MM.1S (cell line): ENCODE measurements at regions not wholly inside any gene's neighbourhood (a gene's known extent, or its start where the extent isn't known, plus 50 kb on each side); places are given as distances from the start of the nearest gene placed in this dataset.

Experiments used
- DNase-seq: peaks from one replicate; pipeline ENCODE4 v3.0.0-alpha.2; 2015
- H2AFZ ChIP-seq: fragments of 300-600 bp; sonication (generic); 2 replicates; pipeline ENCODE4 v1.6.0; 2016; ENCODE audit warnings: antibody characterized with exemption, low read length
- H3F3A ChIP-seq: fragments of 300-600 bp; sonication (generic); 2 replicates; pipeline ENCODE4 v1.6.1; 2016; ENCODE audit warnings: mild to moderate bottlenecking, antibody characterized with exemption, low read length, moderate library complexity, mixed read lengths; ENCODE audit not compliant: insufficient read depth
- H3K27ac ChIP-seq: fragments of 300-600 bp; sonication (generic); 2 replicates; pipeline ENCODE4 v1.5.1; 2016; ENCODE audit warnings: mild to moderate bottlenecking, low read length
- H3K27me3 ChIP-seq: fragments of 300-600 bp; sonication (generic); replicated peaks from 2 replicates; pipeline ENCODE4 v1.6.0; 2016; ENCODE audit warnings: low read length; ENCODE audit not compliant: insufficient read depth
- H3K36me3 ChIP-seq: fragments of 300-600 bp; sonication (generic); replicated peaks from 2 replicates; pipeline ENCODE4 v1.6.1; 2016; ENCODE audit warnings: mild to moderate bottlenecking, low read length, mixed read lengths; ENCODE audit not compliant: insufficient read depth
- H3K4me1 ChIP-seq: fragments of 300-600 bp; sonication (generic); 2 replicates; pipeline ENCODE4 v1.6.1; 2016; ENCODE audit warnings: low read length, mixed read lengths
- H3K4me2 ChIP-seq: fragments of 300-600 bp; sonication (generic); 2 replicates; pipeline ENCODE4 v1.6.0; 2016; ENCODE audit warnings: low read depth, low read length
- H3K4me3 ChIP-seq: fragments of 300-600 bp; sonication (generic); 2 replicates; pipeline ENCODE4 v1.5.1; 2016; ENCODE audit warnings: low read length, mixed read lengths
- H3K79me2 ChIP-seq: fragments of 300-600 bp; sonication (generic); 2 replicates; pipeline ENCODE4 v1.6.1; 2016; ENCODE audit warnings: mixed run types, low read length, mixed read lengths
- H3K9ac ChIP-seq: fragments of 300-600 bp; sonication (generic); 2 replicates; pipeline ENCODE4 v1.6.1; 2016; ENCODE audit warnings: low read length, mixed read lengths
- H3K9me2 ChIP-seq: fragments of 300-600 bp; sonication (generic); replicated peaks from 2 replicates; pipeline ENCODE4 v1.6.1; 2016; ENCODE audit warnings: mild to moderate bottlenecking, low read length, mixed read lengths; ENCODE audit not compliant: insufficient read depth
- H3K9me3 ChIP-seq: fragments of 300-600 bp; sonication (generic); replicated peaks from 2 replicates; pipeline ENCODE4 v1.6.1; 2016; ENCODE audit warnings: mild to moderate bottlenecking, low read length, mixed read lengths; ENCODE audit not compliant: insufficient read depth
- H4K20me1 ChIP-seq: fragments of 300-600 bp; sonication (generic); 2 replicates; pipeline ENCODE4 v1.6.1; 2016; ENCODE audit warnings: mild to moderate bottlenecking, low read length, moderate library complexity, mixed read lengths; ENCODE audit not compliant: insufficient read depth
- EZH2 ChIP-seq: fragments of 300-600 bp; sonication (generic); optimal IDR thresholded peaks from 2 replicates; pipeline ENCODE3; 2017; ENCODE audit warnings: low read depth, mild to moderate bottlenecking, antibody characterized with exemption, low read length, mixed read lengths
- EZH2phosphoT487 ChIP-seq: fragments of 300-600 bp; sonication (generic); IDR thresholded peaks from 2 replicates; pipeline ENCODE4 v1.6.1; 2018; ENCODE audit warnings: antibody characterized with exemption, low read length
- TF ChIP-seq, protein P1 (sequence below): fragments of 300-600 bp; sonication (generic); IDR thresholded peaks from 2 replicates; pipeline ENCODE4 v1.5.1; 2016; ENCODE audit warnings: antibody characterized with exemption, low read length, mixed read lengths

DNA sequence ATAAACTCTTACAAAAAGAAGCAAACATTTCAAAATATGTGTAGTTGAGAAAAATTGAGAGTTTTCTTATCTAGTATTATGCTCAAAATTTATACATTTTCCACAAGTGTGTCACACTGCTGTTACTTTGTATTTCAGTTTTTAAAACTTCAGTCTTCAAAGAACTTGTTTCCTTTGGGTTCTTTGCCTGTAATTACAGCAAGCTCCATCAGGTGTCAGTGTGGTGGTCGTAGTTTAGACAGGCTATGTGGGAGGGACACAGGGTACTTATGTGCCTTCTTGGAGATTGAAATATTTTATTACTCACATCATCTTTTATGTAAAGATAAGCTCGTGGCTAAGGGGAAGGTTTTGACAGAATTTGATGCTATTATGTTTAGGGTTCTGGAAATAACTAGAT is 360.5 kb downstream of the FGFR2 start:
- TF ChIP-seq EZH2phosphoT487: no peak
- TF ChIP-seq, protein P1, sequence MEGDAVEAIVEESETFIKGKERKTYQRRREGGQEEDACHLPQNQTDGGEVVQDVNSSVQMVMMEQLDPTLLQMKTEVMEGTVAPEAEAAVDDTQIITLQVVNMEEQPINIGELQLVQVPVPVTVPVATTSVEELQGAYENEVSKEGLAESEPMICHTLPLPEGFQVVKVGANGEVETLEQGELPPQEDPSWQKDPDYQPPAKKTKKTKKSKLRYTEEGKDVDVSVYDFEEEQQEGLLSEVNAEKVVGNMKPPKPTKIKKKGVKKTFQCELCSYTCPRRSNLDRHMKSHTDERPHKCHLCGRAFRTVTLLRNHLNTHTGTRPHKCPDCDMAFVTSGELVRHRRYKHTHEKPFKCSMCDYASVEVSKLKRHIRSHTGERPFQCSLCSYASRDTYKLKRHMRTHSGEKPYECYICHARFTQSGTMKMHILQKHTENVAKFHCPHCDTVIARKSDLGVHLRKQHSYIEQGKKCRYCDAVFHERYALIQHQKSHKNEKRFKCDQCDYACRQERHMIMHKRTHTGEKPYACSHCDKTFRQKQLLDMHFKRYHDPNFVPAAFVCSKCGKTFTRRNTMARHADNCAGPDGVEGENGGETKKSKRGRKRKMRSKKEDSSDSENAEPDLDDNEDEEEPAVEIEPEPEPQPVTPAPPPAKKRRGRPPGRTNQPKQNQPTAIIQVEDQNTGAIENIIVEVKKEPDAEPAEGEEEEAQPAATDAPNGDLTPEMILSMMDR: peak; percentile 20; the same call in 1 of the 2 replicates
- no peak overlapping the region for H3K9ac ChIP-seq
- no peaks in the 10 kb centered on the region for H3K36me3 ChIP-seq
- H3K4me2 ChIP-seq: no peak overlapping the region
- DNase-seq: no peak
- H3K4me3 ChIP-seq: no peak overlapping the region
- no peak overlapping the region for H2AFZ ChIP-seq
- no peaks in the 10 kb centered on the region for H4K20me1 ChIP-seq
- no peaks in the 10 kb centered on the region for H3K9me2 ChIP-seq
- H3K27ac ChIP-seq: no peak overlapping the region
- H3K4me1 ChIP-seq: no peaks in the 10 kb centered on the region
- no peaks in the 10 kb centered on the region for H3K79me2 ChIP-seq
- no peaks in the 10 kb centered on the region for H3K9me3 ChIP-seq
- H3K27me3 ChIP-seq: no peaks in the 10 kb centered on the region
- H3F3A ChIP-seq: no peaks in the 10 kb centered on the region

DNA sequence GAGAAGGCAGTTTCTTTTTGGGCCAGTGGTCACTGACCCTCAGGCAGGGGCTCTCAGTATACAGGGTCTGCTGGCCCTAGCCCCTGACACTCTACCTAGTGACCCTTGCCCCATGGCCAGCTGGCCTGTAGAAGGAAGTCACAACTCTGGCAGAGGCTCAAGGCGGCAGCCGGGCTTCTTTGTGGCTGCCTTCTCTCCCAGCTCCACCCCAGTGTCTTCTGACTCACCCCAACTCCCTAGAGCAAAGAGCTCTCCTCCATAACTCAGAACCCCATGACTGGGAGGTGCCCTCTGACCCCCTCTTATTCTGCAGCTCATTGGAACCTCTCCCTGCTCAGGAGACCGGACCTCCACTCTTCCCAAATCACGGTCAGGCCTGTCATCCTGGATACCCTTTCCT is 358.2 kb downstream of the FGFR2 start:
- Histone ChIP-seq H3K27me3 (no peaks in the 10 kb centered on the region), H3K36me3 (no peaks in the 10 kb centered on the region), H3K4me1 (no peaks in the 10 kb centered on the region), H3F3A (no peaks in the 10 kb centered on the region), H3K9ac (no peak overlapping the region), H3K9me3 (no peaks in the 10 kb centered on the region), H2AFZ (no peak overlapping the region), H3K4me2 (no peak overlapping the region), H4K20me1 (no peaks in the 10 kb centered on the region), H3K79me2 (no peaks in the 10 kb centered on the region), H3K27ac (no peak overlapping the region), H3K4me3 (no peak overlapping the region), H3K9me2 (no peaks in the 10 kb centered on the region)
- TF ChIP-seq EZH2phosphoT487: no peak
- TF ChIP-seq, protein P1: no peak
- TF ChIP-seq EZH2: no peak
- no peak for DNase-seq

DNA sequence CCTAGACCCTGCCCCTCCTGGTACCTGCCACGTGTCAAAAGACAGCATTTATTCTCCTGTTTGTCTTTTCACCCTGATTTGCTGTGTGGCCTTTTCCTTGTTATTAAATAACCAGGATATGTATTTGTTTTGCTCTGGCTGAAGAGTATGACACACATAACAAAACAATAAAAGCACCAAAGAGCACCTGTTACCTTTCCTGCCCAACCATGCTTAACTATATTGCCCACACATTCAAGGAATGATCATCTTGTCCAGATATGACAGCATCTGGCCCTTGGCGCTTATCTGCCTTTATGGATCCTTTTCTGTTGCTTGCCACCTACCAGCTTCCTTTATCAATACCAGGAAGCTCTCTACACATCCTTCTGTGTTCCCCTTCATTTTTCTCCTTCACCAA is 357.7 kb downstream of the FGFR2 start:
- Histone ChIP-seq H3K4me2 (no peak overlapping the region), H2AFZ (no peak overlapping the region), H3K79me2 (no peaks in the 10 kb centered on the region), H3K4me1 (no peaks in the 10 kb centered on the region), H3K27ac (no peak overlapping the region), H3K4me3 (no peak overlapping the region), H3K9ac (no peak overlapping the region), H4K20me1 (no peaks in the 10 kb centered on the region), H3K9me3 (no peaks in the 10 kb centered on the region), H3K27me3 (no peaks in the 10 kb centered on the region), H3K9me2 (no peaks in the 10 kb centered on the region), H3K36me3 (no peaks in the 10 kb centered on the region), H3F3A (no peaks in the 10 kb centered on the region)
- DNase-seq: no peak
- TF ChIP-seq EZH2 (no peak), EZH2phosphoT487 (no peak)
- TF ChIP-seq, protein P1: no peak

DNA sequence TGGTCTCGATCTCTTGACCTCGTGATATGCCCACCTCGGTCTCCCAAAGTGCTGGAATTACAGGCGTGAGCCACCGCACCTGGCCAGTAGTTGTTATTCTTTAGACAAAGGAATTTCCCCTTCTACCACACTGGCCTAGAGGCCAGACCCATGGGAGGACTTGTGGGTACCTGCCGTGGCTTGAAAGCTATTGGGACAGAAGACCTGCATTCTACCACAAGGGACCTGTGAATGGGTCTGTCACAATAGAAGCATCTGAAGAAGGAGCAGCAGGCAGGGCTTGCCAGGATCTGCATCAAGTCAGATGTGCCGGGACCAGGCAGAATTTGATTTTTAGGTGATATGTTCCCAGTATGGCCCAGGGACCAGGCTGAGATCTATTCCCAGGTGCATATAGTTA is 356.9 kb downstream of the FGFR2 start:
- Histone ChIP-seq H4K20me1 (no peaks in the 10 kb centered on the region), H3K27ac (no peak overlapping the region), H3F3A (no peaks in the 10 kb centered on the region), H3K9me3 (no peaks in the 10 kb centered on the region), H3K4me3 (no peak overlapping the region), H3K4me2 (no peak overlapping the region), H3K36me3 (no peaks in the 10 kb centered on the region), H3K27me3 (no peaks in the 10 kb centered on the region), H2AFZ (no peak overlapping the region), H3K9ac (no peak overlapping the region), H3K9me2 (no peaks in the 10 kb centered on the region), H3K4me1 (no peaks in the 10 kb centered on the region), H3K79me2 (no peaks in the 10 kb centered on the region)
- TF ChIP-seq, protein P1: no peak
- TF ChIP-seq EZH2: no peak
- no peak for TF ChIP-seq EZH2phosphoT487
- no peak for DNase-seq
